PC-9 (cell line): ENCODE measurements at regions not wholly inside any gene's neighbourhood (a gene's known extent, or its start where the extent isn't known, plus 50 kb on each side); places are given as distances from the start of the nearest gene placed in this dataset.

ENCODE experiments used
- BruUV-seq: library from RNA; stranded (reverse); fragments of 400-500 nt; replicated peaks from 2 replicates; lab custom pipeline; 2021; lab: Mats Ljungman, UMichigan
- CTCF ChIA-PET: fragments of 300-600 bp; sonication (Branson Sonifier 250); formaldehyde crosslinking; loops from one replicate; lab custom pipeline; 2022; ENCODE audit warnings: antibody characterized with exemption; lab: Charles Lee
- POLR2A ChIA-PET: fragments of 300-600 bp; sonication (Branson Sonifier 250); formaldehyde crosslinking; loops from one replicate; lab custom pipeline; 2022; ENCODE audit warnings: antibody characterized with exemption; ENCODE audit not compliant: unreplicated experiment; lab: Charles Lee
- DNase-seq, 2 experiments: peaks; one replicate each; pipeline versions ENCODE4 v3.0.0 to v3.0.0-alpha.2; 2015 to 2022; ENCODE audit warnings: mixed read lengths in 1 of 2
- H2AFZ ChIP-seq: fragments of 200-600 bp; sonication (generic); 2 replicates; pipeline ENCODE4 v1.8.1; 2017; ENCODE audit warnings: antibody characterized with exemption
- H3F3A ChIP-seq: fragments of 200-600 bp; sonication (generic); 2 replicates; pipeline ENCODE4 v1.8.1; 2017; ENCODE audit warnings: antibody characterized with exemption, mild to moderate bottlenecking, low read depth; ENCODE audit not compliant: insufficient read depth
- H3K27ac ChIP-seq: fragments of 200-600 bp; sonication (generic); 2 replicates; pipeline ENCODE4 v1.6.1; 2016; ENCODE audit warnings: mixed run types
- H3K27me3 ChIP-seq: fragments of 200-600 bp; sonication (generic); 2 replicates; pipeline ENCODE4 v1.6.1; 2016; ENCODE audit warnings: low read depth, mixed run types; ENCODE audit not compliant: insufficient read depth
- H3K36me3 ChIP-seq: fragments of 200-600 bp; sonication (generic); 2 replicates; pipeline ENCODE4 v1.6.1; 2016; ENCODE audit warnings: low read depth, mixed run types
- H3K4me1 ChIP-seq: fragments of 200-600 bp; sonication (generic); replicated peaks from 2 replicates; pipeline ENCODE4 v1.6.1; 2016; ENCODE audit warnings: mixed run types; ENCODE audit not compliant: insufficient read depth
- H3K4me2 ChIP-seq: fragments of 200-600 bp; sonication (generic); 2 replicates; pipeline ENCODE4 v1.6.1; 2017; ENCODE audit warnings: mixed run types
- H3K4me3 ChIP-seq: fragments of 200-600 bp; sonication (generic); 2 replicates; pipeline ENCODE4 v1.6.1; 2016; ENCODE audit warnings: mixed run types
- H3K79me2 ChIP-seq: fragments of 200-600 bp; sonication (generic); 2 replicates; pipeline ENCODE4 v1.6.1; 2017; ENCODE audit warnings: low read depth, mixed run types
- H3K9me2 ChIP-seq: fragments of 200-600 bp; sonication (generic); 2 replicates; pipeline ENCODE4 v1.8.1; 2017; ENCODE audit warnings: mild to moderate bottlenecking; ENCODE audit not compliant: insufficient read depth
- H3K9me3 ChIP-seq: fragments of 200-600 bp; sonication (generic); 2 replicates; pipeline ENCODE4 v1.8.1; 2016; ENCODE audit warnings: low read depth; ENCODE audit not compliant: insufficient read depth
- H4K20me1 ChIP-seq: fragments of 200-600 bp; sonication (generic); 2 replicates; pipeline ENCODE4 v1.8.1; 2017; ENCODE audit not compliant: insufficient read depth
- CTCF ChIP-seq: fragments of 200-600 bp; sonication (generic); conservative IDR thresholded peaks from 2 replicates; pipeline ENCODE4 v1.6.1; 2017; ENCODE audit warnings: mixed run types, antibody characterized with exemption, mild to moderate bottlenecking, moderate library complexity
- EZH2 ChIP-seq: fragments of 200-600 bp; sonication (generic); IDR thresholded peaks from 2 replicates; pipeline ENCODE4 v1.8.0; 2017; ENCODE audit warnings: antibody characterized with exemption, low read depth
- intact Hi-C: fragments of 100-400 bp; cut with micrococcal nuclease; formaldehyde crosslinking; loops from one replicate; pipeline ENCODE4 v1.10.0; 2022; ENCODE audit not compliant: unreplicated experiment

DNA sequence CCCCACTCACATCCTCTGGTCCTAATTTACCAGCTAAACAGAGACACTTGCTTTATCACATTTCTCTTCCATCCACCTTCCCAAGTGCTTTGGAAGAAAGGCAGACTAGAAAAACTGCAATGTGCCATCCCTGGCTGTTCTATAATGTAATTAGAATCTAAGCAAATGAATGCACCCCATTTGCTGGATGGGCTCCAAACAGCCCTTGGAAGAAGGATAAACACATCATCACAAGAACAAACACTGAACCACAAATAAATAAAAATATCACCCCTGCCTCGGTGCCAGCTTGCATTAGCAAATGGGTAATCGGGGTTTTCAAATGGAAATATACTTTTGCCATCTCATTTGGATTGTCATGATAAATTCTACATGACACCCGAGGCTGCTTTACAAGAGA is 296.6 kb upstream of the ISX start:
- Histone ChIP-seq H3K36me3 (no peaks in the 10 kb centered on the region), H3K9me3 (no peaks in the 10 kb centered on the region), H4K20me1 (no peaks in the 10 kb centered on the region), H3K27me3 (peaks cover 5% of the 10 kb centered on the region; the same call in 1 of the 2 replicates), H2AFZ (no peak overlapping the region), H3K79me2 (no peaks in the 10 kb centered on the region), H3K4me3 (no peak overlapping the region), H3K4me1 (no peaks in the 10 kb centered on the region), H3F3A (no peaks in the 10 kb centered on the region), H3K4me2 (no peak overlapping the region), H3K27ac (no peak overlapping the region), H3K9me2 (no peaks in the 10 kb centered on the region; the same call in 1 of the 2 replicates)
- no peak for DNase-seq
- intact Hi-C loops: no loop called here
- no peak for TF ChIP-seq CTCF
- TF ChIP-seq EZH2: no peak
- CTCF ChIA-PET: no interaction called here
- no TSS peak for BruUV-seq
- POLR2A ChIA-PET: no interaction called here

GRCh38 chr22:34776817-34777216 is 289.1 kb upstream of the ISX start:
- Histone ChIP-seq H4K20me1 (no peaks in the 10 kb centered on the region), H3K9me3 (peaks cover 3% of the 10 kb centered on the region; the same call in 1 of the 2 replicates), H3K4me1 (no peaks in the 10 kb centered on the region), H3K79me2 (no peaks in the 10 kb centered on the region), H2AFZ (no peak overlapping the region), H3K27me3 (no peaks in the 10 kb centered on the region), H3K27ac (no peak overlapping the region), H3K9me2 (no peaks in the 10 kb centered on the region; the same call in 1 of the 2 replicates), H3K4me2 (no peak overlapping the region), H3F3A (no peaks in the 10 kb centered on the region), H3K36me3 (no peaks in the 10 kb centered on the region), H3K4me3 (no peak overlapping the region)
- CTCF ChIA-PET: no interaction called here
- intact Hi-C loops: no loop called here
- no peak for TF ChIP-seq EZH2
- no peak for TF ChIP-seq CTCF
- POLR2A ChIA-PET: no interaction called here
- DNase-seq: no peak
- no TSS peak for BruUV-seq

DNA sequence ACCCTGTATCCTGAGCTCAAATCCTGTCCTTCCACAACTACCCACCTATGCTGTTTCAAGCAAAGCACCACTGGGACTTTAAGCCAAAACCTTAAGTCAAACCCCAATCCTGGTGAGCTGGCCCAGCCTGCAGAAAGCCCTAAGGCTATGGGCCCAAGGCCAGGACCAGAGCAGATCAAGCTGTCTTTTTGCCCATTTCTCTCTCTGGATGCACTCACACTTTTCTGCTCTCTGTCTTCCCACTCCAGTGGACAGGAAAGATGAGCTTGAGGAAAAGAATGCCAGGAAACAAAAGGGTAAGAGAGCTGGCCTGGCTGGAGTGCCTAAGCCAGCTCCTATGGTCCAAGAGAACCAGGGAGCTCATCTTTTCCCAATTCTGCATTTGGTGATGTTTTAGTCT is 284.3 kb upstream of the ISX start:
- Histone ChIP-seq H3K4me1 (no peaks in the 10 kb centered on the region), H3F3A (no peaks in the 10 kb centered on the region), H3K27ac (no peak overlapping the region), H3K27me3 (peaks cover 10% of the 10 kb centered on the region; the same call in 1 of the 2 replicates), H3K79me2 (no peaks in the 10 kb centered on the region), H3K36me3 (no peaks in the 10 kb centered on the region), H3K4me2 (no peak overlapping the region), H2AFZ (no peak overlapping the region), H4K20me1 (no peaks in the 10 kb centered on the region), H3K9me3 (peaks cover 3% of the 10 kb centered on the region; the same call in 1 of the 2 replicates), H3K4me3 (no peak overlapping the region), H3K9me2 (no peaks in the 10 kb centered on the region)
- ChIA-PET POLR2A (no interaction called here), CTCF (no interaction called here)
- no peak for TF ChIP-seq EZH2
- TF ChIP-seq CTCF: no peak
- intact Hi-C loops: no loop called here
- DNase-seq: no peak
- no TSS peak for BruUV-seq
